NCI-H146 treated with DMSO at 0.1 percent for 48 hours (cell line): ENCODE measurements at regions not wholly inside any gene's neighbourhood (a gene's known extent, or its start where the extent isn't known, plus 50 kb on each side); places are given as distances from the start of the nearest gene placed in this dataset.
"Not testable (repeated sequence)": the region's sequence is repeated elsewhere in the genome, so short reads cannot be mapped to it uniquely, and the experiment has no call there.

Experiments used
- DNase-seq: peaks from one replicate; lab custom pipeline; 2025; ENCODE audit not compliant: unreplicated experiment; lab: John Stamatoyannopoulos, UW

DNA sequence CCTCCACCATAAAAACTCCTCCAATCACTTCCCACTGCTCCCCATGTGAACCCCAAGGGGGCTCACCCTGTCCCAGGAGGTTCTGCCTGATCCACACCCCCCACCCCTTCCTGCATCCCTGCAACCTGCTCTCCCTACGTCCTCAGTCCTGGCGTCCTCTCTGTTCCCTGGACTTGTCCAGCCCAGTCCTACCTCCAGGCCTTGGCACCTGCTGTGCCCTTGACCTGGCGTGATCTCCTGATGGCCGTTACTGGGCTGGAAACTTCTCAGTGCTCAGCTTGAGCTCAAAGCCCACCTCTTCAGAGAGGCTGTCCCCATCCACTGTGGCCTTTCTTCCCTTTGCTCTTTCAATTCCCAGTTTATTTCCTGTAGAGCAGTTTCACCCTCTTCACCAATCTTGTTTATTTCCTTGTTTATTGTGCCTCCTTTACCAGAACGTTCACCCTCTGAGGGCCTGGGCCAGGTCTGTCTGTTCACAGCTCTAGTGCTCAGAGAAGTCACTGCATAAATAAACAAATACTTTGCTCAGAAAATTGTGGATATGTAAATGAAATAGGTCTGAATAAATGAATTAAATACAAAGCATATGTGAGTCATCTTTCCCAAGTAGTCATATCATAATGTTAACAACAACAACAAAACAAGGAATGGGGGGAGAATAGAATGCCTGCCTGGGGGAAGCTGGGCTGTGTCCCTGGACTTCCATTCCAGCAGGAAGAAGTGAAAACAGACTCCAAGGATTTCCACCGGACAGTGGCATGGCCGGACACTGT lies 175.7 kb upstream of the SULF2 start:
- DNase-seq, result no peak

DNA sequence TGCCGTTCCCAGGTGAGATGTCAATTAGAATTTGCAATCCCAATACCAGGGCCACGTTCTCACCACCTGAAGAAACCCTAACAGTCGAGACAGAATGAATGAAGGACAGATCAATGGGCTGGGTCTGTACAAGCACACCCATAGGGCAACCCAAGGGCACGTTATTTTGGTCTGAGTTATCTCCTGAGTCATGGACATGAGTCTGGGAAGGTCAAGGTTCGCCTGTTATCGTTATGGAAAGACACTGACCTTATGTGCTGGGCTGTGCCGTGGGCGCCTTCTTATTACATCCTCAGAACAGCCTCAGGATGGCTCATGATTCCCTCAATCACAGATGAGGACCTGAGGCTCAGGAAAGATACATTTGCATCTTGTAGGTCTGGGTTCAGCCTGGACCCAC lies 175.0 kb upstream of the SULF2 start:
- DNase-seq, result no peak

DNA sequence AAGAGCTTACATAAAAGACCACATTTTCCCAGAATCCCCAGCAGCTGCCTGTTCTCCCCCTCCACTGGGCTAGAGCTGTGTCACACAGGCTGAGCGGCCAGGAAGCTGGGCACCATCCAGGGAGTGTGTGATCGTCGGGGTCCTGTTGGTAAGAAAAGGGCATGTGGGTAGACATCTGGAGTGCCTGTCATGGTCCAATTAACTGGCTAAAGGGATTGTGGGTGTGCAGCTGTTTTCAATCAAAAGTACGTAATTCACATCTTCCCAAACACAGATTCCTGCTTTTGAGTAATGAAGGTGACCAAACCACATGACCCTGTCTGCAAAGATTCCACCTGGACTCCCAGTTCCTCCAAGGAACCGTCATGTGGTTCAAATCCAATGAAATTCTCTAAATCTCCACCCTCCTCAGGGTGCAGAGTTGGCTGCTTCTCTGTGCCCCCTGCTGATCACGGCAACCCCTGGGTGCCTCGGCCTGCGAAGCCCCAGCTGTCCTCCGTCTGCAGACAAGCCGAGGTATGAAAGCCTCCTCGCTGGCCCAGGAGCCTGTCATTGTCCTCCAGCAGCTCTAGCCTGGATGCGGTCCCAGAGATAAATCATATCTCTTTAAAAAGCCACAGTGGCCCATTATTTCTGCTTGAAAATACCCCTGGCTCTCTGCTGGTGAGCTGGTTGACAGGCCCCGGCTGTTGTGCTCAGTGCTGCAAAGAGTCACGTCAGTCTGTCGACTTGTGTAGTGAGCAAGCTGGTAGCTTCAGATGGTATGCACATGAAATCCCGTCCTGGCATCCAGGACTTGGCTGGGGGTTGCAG lies 172.9 kb upstream of the SULF2 start:
- DNase-seq, result not testable (repeated sequence)

DNA sequence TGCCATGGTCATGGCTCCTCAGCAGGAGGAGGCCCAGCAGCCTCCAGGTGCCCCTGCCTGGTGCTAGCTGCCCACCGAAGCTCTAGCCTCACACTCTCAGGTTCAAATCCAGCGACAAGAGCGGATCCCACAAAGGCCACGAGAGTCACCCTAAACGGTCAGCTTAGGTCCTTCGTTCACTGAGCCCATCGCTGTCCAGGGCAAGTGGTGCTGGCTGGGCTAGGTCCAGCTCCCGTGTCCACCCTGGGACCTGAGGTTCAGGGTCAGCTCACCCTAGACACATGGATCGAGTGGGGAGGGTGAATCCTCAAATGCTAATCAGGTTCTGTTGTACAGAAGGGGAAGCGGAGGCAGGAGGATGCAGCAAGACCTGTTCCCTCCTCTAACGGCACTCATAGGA lies 171.9 kb upstream of the SULF2 start:
- DNase-seq, result no peak

DNA sequence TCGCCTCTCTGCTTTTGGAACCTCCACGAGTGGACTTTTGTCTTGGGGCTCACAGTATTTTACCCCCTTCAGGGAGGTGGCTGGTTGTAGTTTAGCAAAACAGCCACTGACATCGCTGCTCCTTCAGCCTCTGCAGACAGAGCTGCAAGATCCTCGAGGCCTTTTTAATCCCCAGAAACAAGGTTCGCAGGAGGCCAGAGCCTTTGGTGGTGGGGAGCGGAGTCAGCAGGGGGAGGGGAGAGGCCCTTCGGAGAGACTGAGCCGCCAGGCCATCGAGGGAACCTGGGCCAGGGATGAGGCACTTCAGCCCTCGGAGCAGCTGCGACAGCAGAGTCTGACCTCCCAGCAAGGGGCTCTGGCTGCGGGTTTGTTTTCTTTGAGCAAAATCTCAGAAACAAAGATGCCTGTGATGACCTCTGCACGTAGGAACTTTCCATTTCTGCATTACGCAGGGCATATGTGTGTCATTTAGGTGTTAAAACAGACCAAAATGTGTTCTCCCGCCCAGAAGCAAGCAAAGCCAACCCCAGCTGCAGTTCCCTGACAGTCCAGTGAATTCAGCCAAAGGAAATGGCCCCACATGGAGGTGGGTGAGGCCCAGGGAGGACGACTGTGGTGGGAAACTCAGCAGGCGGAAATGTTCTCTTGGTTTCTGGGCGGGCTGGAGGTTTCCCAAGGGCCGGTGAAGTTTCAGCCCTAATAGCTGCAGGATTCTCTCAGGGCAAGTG lies 171.2 kb upstream of the SULF2 start:
- DNase-seq, result no peak

DNA sequence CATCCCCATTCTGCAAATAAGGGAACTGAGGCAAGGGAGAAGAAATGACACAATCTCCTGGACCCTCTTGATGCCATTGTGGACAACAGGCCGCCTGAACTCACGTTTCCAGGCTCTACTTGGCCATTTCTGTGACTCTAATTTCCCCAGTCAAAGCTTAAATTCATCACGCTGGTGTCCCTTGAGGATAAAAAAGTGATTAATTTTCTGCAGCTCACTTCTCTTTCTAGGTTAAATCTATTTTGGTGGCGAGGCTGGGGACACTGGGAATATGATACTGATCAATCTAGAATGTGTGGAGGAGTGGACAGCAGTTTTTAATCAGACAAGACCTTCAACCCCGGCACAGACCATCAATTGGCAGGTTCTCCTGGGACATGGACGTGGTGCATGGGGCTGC lies 168.2 kb upstream of the SULF2 start:
- no peak for DNase-seq

DNA sequence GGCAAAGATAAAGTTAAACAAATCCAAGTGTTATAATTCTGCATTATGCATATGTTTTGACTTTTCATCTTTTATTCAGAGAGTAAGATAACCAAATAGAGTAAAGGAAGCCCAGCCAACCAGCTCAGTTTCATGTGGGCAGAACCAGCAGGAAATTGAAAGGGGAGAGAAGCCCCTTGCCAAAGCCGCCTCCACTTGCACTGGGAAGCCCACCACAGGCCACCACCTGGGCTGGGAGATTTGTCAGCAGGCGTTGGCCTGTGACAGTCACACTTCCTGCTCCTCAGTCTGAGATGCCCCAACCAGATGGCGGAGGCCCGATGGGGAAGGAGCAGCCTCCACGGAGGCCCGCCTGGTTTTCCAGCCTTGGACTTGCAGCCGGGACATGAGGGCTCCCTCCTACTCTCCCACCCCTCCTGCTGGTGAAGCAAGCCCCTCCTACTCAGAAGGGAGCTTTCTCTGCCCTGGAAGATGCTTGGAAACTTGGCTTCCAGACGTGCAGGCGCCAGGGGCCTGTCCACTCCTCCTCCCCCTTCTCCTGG lies 166.8 kb upstream of the SULF2 start:
- no peak for DNase-seq

DNA sequence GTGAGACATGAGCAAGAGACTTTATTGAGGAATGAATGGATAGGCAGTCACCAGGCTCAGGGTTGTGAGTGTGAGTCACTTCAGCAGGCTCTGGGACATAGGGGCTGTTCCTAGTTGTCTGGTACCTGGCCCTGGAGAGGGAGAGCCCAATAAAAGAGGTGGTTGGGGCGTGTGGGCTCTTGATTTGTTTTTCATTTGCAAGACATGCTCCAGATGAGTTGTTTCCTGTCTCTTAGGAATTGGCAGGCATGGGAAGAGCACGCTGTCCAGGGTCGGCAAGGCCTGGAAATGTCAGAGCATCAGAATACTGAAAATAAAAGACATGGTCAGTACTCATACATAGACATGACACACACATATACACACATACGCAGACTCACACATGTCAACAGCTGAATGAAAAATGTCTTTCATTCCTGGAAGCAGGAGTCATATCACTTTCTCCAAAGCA lies 166.3 kb upstream of the SULF2 start:
- no peak for DNase-seq

DNA sequence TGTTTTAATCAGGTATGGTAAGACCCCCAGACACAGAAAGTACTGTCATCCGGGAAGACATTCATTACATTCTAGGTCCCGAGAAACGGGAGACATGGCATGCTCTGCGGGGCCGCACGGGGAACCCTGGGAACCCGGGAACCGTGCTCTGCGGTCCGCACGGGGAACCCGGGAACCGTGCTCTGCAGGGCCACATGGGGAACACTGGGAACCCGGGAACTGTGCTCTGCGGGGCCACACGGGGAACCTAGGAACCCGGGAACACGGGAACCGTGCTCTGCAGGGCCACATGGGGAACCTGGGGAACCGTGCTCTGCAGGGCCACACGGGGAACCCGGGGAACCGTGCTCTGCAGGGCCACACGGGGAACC lies 165.6 kb upstream of the SULF2 start:
- DNase-seq, result no peak

DNA sequence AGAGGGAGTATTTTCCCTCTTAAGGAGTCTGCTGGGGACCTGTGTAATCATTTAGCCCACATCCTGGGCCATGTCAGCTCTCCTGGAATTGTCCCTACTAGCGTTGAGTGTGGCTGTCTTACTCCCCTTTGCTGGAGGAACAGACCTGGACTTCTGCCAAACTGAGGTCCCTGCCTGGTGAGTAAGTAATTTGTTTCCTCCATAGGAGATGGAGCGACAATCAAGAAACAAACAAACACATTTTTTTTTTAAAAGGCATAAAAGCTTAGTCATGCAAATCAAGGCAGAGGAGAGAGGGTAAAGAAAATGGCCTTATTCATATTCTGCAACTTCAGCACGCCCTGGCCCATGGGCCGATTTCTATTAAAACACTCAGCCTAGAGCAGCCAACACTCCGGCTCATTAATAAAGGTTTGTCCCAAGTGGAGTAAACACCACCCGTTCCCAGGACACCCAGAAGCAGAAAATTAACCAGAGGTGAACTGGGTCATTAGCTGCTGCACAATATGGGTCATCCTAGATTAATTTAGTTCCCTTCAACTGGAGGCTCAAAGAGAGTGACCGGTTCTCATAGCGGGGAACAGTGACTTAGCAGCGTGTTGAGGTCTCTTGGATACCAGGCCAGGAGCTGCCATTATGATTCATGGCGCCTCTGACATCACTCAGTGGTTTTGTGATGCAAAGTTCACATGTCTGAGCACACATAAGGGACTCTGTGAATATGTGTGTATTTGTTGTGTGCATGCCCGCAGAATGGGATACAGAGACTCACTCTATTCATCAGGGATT lies 165.0 kb upstream of the SULF2 start:
- DNase-seq, result no peak

DNA sequence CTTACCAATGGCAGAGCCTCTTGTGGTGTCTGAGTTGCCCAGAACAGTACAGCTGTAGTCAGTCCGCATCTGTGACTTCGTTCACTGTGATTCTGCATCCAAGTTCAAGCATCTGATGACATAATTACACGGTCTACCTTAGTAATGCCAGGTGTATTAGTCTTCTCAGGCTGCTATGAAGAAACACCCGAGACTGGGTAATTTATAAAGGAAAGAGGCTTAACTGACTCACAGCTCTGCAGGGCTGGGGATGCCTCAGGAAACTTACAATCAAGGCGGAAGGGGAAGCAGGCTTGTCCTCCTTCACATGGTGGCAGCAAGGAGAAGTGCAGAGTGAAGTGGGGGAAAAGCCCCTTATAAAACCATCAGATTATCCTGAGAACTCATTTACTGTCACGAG lies 163.9 kb upstream of the SULF2 start:
- no peak for DNase-seq

DNA sequence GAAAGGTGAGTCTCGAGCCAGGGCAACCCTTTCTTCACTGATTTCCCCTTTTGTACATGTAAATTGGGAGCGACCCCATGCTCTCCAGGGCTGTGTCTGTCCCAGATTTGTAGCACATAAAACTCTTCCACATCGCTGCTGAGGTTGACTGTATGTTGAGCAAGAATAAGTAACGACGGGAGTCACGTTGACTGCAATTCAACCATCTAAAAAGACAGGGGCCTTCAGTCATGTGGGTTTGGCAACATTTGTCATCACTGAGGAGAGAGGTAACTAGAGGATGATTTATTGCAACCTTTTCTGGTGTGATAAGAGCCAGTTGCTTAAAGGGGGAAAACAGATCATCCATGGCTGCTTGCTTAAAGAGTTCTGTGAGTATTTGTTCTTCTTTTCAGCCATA lies 159.4 kb upstream of the SULF2 start:
- no peak for DNase-seq

DNA sequence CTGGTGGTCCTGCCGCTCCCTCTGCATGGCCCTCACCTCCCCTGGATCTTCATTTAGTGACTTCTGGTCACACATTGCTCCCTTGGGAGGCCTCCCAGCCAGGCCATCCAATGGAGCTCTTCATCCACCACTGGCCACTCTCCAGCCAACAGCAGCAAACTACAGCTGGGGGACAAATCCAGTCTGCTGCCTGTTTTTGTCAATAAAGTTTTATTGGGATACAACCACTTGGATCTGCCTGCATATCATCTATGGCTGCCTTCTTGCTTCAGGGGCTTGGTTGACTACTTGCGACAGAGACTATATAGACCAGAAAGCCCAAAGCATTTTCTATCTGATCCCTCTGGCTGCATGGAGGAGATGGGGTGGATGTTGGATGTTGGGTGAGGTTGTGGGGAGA lies 156.6 kb upstream of the SULF2 start:
- no peak for DNase-seq

DNA sequence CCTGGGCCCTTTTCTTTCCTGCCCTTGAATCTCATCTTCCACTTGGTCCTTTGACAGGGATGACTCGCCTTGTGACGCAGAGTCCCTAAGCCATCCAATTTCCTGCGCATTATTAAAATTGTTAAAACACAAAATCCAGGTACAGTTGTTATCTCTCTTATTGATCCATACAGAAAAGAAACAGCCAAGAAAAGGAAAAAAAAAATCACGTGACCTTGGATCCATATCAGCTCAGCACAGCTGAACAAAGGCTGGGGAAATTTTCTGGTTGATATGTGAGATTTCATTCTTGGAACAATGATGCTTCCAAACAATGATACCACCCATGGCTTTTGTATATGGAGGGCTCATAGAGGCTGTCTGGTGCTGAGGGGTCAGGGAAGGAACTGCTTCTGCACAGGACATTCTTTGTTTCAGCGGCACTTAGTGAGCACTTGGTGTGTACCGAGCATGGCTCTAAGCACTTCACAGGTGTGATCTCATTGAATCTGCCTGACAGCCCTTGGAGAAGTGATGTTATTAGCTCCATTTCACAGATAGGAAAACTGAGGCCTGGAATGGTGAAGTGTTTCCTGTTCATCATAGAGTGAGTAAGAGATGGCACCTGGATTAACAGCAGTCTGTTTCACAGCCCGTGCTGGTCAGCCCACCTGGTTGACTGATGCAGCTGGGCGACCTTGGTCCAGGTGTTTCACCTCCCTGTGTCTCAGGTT lies 155.0 kb upstream of the SULF2 start:
- DNase-seq, result no peak

DNA sequence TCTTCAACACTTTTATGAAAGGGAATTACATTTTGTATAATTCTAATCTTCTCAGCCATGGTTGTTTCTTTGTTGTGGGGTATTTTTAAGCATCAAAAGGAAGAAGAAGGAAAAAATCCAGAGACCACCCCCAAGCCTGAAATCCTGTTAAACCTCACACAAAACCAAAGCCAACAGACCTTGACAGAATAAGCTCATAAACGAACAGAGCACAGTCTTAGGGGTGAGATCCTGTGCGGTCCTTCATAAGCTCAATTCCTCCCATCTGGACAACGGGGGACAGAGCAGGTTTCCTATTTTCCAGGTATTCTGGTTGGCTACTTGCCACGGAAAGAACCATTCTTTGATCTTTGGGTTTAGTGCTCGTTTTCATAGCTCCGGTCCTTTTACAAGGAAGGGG lies 151.3 kb upstream of the SULF2 start:
- DNase-seq, result no peak

DNA sequence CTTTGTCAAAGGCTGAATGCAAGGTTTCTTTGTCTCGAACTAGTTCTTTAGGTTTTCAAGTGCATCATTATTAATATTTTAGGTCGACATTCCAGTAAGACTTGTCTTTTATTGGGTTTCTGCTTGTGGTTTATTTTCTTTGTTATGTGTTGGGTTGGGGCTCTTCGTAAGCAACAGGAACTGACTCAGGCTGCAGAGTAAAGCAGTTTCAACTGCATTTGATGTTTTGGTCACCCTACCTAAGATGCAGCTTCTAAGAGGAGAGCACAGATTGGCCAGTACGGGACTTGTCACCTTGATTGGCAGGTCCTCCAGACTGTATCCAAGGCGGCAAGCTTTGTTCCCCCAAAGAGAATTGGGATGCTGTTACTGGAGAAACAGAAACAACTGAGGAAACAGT lies 149.5 kb upstream of the SULF2 start:
- no peak for DNase-seq

DNA sequence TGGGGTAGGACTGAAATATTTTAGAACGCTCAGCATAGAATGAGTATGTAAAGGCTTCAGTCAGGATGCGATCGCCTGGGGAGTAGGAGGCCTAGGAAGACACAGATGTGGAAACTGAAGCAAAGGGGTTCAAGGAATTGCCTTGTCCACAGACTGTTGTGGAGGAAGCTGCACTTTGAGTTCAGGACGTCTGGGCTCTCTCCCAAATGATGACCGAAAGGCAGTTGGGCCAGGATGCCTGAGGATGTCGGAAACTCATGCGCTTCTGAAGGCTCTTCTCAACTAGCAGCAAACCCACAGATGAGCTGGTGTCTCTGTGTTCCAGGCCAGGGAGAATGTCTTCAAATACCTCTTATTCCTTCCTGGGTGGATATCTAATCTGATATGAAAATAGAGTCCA lies 146.2 kb upstream of the SULF2 start:
- no peak for DNase-seq

DNA sequence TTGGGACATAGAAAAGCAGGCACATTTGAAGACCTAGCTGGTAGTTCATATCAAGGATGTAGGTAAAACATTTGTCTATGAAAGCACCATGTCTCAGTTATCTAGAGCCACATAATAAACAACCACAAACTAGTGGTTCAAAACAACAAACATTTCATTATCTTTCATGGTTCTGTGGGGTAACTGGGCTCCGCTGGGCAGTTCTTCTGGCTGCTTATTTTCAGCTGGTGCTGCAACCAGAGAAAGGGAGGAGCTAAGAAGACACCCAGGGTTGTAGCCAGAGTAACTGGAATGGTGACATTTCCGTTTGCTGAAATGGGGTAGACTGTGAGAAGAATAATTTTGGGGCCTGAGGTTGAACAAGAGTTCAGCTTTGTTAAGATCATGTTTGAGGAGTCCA lies 145.7 kb upstream of the SULF2 start:
- DNase-seq, result no peak

DNA sequence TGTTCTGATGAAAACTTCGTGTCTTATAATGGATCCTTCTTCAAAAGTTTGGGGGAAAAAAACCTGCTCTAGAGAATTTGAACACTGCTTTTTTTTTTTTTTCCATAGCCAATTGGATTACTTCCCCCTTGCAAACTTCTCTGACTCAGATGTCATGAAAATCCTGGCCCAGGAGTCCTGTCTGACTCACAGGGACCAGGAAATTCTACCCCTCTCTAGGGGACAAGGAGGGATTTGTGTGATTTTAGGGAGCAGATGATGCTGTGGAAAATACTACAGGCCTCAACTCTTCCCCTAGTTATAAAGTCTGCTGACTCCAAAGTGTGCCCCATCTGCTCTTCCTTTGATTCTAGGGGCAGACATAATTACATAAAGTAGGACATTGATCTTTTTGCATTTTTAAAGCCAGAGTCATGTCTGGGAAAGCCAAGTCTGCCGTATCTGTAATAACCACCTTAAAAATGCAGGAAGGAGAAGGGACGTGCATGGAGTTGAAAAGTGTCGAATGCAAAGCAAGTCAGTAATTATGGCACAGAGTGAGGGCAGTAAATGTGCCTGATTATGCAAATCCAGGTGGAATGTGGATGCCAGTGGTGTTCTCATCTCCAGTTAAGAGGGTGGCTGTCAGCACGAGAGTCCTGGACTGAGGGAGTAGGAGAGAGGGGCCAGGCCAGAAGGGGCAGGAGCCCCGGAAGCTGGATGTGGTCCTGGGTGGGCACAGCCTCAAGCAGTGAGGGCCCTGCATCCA lies 144.3 kb upstream of the SULF2 start:
- DNase-seq, result no peak

DNA sequence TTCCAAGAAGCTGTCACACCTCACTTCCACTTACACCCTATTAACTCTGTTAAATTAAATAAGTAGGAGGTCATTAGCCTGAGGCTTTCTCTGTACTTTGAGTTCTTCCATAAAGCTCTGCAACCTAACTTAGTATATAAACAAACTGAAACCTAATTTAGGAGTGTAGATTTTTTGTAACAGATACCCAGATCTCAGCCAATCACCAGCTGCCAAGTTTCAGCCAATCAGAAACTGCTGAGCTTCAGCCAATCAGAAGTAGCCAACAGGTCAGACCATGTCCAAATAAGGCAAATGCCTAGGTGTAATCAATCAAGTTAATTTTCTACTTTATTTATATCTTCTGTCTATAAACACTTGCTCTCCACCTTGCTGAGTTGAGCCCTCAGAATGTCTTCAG lies 142.7 kb upstream of the SULF2 start:
- no peak for DNase-seq
